ENCODE measurements at regions not wholly inside any gene's neighbourhood (a gene's known extent, or its start where the extent isn't known, plus 50 kb on each side); places are given as distances from the start of the nearest gene placed in this dataset.

DNA sequence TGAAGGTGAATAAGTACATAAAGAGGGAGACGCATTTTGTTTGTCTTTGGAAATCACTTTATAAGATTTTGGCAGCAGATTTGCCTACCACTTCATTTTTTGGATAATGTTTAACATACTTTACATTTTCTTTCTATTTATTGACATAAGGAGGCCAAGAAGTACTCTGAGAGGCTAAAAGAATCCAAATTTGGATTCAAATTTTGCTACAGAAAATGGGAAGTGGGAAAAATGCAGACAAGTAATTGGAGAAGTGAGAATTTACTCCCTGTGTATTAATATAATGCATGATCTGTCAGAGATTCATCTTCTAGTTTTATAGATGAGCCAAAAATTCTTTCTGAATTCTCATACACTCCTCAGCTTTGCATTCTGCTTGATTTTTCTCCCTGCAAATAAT lies 411.2 kb upstream of the CTNND2 start:
- peak; percentile 58 for DNase-seq

GRCh38 chr5:12313602-12314001 lies 409.4 kb upstream of the CTNND2 start:
- DNase-seq = no peak

DNA sequence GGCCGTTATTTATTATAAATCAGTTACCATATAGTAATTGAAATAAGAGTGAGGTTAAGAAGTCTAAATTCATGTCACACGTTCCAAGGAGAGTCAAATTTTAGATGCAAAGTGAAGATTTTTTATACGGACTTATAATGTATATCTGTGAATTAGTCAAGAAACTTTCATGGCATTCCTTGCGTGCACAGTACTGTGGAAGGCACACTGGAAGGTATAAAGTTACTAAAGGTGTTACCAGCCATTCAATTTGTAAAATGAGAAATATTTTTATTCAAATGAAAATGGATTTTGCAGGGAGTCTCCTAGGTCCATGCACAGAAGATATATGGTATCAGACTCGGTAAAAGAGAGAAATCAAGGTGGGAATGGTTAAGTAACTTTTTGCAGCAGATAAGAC lies 408.1 kb upstream of the CTNND2 start:
- no peak for DNase-seq

DNA sequence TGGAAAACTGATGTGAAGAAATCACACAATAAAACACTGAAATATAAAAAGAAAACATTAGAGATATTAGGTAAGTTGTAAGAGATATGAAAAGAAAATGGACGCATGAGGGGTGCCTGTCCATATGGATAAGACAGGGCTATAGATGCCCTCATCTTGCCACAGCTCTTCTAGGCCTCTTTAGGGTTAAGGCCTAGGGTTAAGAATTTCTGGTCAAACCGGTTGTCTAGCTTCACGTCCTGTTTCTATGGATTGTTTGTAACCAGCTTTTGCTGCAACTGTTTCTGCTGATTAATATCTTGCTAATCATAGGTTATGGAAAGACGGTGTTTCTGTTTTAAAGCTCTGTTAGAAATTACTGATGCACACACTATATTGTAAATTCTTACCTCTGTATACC lies 389.9 kb upstream of the CTNND2 start:
- DNase-seq = no peak

GRCh38 chr5:12292610-12293204 lies 388.5 kb upstream of the CTNND2 start:
- peak; percentile 19 for DNase-seq

GRCh38 chr5:12284604-12285003 lies 380.4 kb upstream of the CTNND2 start:
- no peak for DNase-seq

- DNase-seq = no peak
Observed at GRCh38 chr5:12277504-12278192, 373.4 kb upstream of the CTNND2 start.

GRCh38 chr5:12274236-12274635 lies 370.0 kb upstream of the CTNND2 start:
- DNase-seq = no peak

- DNase-seq = no peak
Observed at GRCh38 chr5:12272389-12272788, 368.1 kb upstream of the CTNND2 start.

DNA sequence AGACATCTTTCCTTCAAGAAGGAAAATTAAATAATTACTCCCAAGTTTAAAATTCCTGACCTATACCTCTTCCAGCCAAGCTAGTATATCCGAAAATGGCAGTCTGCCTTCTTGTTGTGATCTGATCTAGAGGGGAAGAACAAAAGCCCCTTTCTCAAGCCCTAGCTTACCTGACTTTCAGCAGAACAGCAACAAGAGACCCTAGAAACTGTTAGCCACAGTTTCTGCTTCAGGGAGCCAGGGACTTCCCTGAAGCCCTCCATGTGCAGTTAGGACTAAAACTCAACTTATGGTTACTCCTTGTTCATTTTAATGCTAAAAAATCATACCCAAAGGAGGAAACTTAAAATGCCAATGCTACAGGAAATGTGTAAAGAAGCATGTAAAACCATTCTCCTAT lies 366.7 kb upstream of the CTNND2 start:
- DNase-seq = no peak

DNA sequence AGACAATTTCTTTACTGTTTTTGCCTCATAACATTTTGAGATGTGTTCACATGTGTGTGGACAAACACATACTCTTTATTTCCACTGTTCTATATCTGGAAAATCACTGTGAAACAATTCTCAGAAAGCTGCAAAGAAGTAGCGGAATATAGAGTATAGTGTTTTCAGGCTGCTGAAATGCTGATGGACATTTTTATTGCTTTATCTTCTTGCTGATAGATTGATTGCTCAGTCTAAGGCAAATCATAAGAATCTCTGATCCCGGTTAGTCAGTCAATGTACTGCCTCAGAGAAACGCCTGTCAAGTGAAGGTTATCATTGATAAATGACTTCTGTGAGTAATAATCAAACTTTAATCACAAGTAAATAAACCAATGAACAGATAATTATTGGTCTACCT lies 364.9 kb upstream of the CTNND2 start:
- no peak for DNase-seq

GRCh38 chr5:12258549-12258948 lies 354.3 kb upstream of the CTNND2 start:
- DNase-seq = no peak

DNA sequence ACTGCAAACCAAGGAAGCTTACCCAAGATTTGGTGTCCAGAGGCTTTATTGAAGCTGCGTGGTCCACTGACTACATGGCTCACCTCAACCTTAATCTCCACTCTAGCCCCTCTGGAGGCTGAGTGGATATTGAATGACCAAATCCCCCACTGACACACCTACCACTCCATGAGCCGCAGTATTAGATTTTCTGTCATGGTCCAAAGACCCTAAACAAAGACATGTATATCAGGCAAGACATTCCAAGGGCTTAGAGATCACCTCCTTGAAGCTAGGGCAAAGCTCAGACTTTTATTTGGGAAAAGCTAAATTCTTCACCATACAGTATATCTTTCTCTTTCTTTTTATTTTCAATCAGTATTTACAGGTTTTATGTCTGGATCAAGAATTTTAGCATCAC lies 346.2 kb upstream of the CTNND2 start:
- DNase-seq = no peak

DNA sequence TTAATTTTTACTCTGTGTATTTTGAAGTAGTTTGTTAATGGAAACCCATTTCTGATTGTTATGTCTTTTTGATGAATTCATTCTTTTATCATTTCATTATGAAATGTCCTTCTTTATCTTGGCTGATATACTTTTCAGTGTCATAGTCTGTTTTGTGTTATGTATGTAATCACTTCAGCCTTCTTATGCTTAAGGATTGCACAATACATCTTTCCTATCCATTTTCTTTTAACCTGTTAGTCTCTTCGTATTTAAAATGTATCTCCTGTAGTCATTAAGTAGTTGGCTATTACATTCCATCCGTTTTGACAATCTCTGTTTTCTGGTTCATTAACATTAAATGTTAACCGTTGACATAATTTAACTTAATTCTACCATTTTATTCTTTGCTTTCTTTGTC lies 344.6 kb upstream of the CTNND2 start:
- DNase-seq = no peak

DNA sequence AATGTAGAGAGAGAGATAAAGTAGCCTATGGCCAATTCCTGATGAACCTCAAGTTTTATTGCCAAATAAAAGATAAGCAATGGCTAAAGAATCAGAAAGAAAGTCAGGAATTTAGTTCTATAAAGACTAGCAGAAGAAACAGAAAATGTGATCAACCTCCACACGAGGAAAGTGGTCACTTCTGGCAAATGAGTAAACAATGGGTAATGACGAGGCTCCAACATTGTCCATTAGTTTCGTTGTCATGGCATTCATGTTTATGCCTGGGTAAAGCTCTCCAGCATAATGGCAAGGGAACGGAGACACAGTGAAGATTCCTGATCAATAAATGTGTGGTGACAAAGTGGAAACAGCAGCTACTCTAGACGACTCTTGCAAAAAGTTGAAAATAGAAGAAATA lies 341.8 kb upstream of the CTNND2 start:
- no peak for DNase-seq

DNA sequence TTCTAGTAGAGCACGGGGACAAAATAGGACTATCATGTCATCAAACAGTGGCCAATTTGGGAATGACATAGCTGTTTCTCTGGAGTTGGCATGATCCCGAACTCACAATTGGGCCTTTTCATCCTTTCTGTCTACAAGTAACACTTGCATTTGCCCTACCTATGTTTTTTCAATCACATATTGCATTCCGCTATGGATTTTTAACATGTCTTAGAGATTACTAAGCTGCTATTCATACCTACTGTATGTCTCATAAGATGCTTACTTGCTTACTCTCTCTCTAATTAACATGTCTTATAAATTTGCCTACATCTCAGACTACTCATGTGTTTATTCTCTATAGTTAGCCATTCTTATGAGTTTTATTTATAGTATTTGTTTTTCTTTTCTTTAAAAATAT lies 341.2 kb upstream of the CTNND2 start:
- no peak for DNase-seq

DNA sequence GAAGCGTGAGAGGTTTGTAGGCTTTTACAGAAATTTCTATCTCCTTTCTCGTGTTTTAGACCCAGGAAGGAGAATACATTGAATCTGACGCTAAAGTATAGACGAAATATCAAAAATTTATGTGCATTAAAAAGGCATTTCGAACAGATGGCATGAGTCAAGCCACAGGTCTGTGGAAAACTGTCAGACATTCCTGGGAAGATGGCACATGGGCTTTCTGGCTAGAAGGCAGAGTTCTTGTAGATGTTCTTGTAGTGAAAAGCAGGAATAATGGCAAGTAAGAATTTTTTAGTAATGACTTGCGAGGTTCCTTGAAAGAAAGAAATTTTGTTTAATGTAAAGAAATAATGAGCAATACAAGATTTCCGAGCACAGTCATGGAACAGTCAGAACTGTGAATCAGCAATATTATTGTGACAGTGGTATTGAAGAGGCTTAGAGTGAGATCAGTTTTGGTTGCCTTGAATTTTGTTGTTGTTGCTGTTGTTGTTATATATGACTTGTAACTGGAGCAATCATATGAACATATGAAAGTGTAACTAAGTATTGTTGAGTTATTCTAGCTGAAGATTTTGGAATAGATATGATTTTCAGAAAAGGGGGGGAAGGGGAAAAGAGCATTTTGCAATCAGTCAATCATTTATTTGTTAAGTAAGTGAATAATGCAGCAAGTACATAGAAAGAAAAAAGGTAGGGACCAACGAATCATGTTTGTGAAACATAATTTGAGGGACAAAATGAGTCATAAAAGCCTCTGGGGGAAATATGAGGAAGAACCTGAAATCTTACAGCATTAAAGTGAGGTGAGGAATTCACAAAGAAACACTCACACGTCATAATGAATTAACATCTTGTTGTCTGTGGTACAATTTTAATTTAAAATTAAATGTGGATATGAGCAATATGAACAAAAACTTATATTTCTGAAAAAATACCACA lies 339.0 kb upstream of the CTNND2 start:
- DNase-seq = no peak

- no peak for DNase-seq
Observed at GRCh38 chr5:12237837-12238575, 333.8 kb upstream of the CTNND2 start.

DNA sequence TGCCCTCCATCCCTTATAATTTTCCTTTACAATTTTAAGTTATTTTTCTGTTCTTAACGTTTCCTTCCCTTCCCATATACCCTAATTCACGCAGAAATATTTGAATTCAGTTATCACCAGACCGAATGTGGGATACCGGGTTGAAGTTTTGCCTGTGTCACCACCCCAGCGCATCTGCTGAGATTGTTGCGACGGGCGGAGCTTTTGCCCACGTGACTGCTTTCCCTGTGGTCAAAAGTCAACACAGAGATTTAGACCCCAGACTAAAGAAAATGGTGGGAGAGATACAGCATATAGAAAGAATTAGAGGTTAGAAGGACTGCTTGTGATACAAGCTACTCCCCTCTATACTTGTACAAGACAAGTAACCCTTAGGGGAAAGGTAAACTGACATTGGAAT lies 326.4 kb upstream of the CTNND2 start:
- DNase-seq = no peak

GRCh38 chr5:12217039-12217438 lies 312.8 kb upstream of the CTNND2 start:
- DNase-seq = no peak

- no peak for DNase-seq
Observed at GRCh38 chr5:12214267-12215015, 310.2 kb upstream of the CTNND2 start.

- no peak for DNase-seq
Observed at GRCh38 chr5:12208366-12209100, 304.3 kb upstream of the CTNND2 start.
